ENCODE measurements at regions not wholly inside any gene's neighbourhood (a gene's known extent, or its start where the extent isn't known, plus 50 kb on each side); places are given as distances from the start of the nearest gene placed in this dataset.

DNA sequence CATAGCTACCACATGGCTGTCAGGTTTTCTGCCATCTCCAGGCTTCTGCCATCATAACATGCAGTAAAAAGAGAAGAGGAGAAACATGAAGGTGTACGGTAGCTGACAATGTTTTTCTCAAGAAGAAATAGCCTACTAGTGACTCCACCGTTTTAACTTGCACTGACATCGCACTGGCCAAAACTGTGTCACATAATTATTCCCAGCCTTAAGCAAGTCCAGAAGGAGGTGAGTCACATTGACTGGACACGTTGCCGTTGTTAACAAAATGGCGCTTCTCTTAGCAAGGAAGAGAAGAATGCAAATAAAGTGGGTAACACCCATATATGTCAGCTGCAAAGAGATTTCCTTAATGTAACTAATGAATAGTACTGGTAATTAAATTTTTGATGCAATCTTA, 810.4 kb upstream of the SLC10A2 start:
- no peak overlapping the region for H3K27ac ChIP-seq
- ATAC-seq (no peak), DNase-seq (no peak)
- TF ChIP-seq, protein P1, sequence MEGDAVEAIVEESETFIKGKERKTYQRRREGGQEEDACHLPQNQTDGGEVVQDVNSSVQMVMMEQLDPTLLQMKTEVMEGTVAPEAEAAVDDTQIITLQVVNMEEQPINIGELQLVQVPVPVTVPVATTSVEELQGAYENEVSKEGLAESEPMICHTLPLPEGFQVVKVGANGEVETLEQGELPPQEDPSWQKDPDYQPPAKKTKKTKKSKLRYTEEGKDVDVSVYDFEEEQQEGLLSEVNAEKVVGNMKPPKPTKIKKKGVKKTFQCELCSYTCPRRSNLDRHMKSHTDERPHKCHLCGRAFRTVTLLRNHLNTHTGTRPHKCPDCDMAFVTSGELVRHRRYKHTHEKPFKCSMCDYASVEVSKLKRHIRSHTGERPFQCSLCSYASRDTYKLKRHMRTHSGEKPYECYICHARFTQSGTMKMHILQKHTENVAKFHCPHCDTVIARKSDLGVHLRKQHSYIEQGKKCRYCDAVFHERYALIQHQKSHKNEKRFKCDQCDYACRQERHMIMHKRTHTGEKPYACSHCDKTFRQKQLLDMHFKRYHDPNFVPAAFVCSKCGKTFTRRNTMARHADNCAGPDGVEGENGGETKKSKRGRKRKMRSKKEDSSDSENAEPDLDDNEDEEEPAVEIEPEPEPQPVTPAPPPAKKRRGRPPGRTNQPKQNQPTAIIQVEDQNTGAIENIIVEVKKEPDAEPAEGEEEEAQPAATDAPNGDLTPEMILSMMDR (IDR thresholded peaks at IDR 0.05), result no peak
- H3K4me3 ChIP-seq, result no peak overlapping the region
- intact Hi-C loops (cut with DNase I), result no loop called here
- H3K9me3 ChIP-seq, result no peaks in the 10 kb centered on the region
- H3K27me3 ChIP-seq (ENCODE audit: low read depth), result no peaks in the 10 kb centered on the region
- H3K36me3 ChIP-seq, result no peaks in the 10 kb centered on the region
- H3K4me1 ChIP-seq, result no peaks in the 10 kb centered on the region

DNA sequence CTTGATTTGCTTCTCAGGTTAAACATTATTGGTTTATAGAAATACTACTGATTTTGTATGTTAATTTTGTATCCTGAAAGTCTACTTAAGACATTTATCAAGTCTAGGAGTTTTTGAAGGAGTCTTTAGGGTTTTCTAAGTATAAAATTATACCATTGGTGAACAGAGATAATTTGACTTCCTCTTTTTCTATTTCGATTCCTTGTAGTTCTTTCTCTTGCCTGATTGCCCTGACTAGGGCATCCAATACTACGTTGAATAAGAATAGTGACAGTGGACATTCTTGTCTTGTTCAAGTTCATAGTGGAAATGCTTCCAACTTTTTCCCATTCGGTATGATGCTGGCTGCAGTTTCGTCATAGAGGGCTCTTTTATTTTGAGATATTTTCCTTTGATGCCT, 807.5 kb upstream of the SLC10A2 start:
- no peaks in the 10 kb centered on the region for H3K36me3 ChIP-seq
- intact Hi-C loops (cut with DNase I), result no loop called here
- ATAC-seq, result no peak

DNA sequence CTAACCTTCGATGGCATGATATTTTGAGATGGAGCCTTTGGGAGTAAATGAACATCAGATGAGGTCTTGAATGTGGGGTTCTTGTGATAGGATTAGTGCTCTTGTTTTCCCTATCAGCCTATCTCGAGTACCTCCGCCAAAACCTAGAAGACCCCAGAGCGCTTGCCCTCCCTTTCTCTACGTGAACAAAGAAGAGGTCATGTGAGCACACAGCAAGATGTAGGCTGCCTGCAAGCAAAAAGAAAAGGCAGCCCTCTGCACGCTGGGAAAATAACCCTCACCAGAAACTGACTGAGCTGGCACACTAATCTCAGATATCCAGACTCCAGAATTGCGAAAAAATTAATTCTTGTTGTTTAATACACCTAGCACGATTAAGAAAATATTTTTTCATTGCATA, 799.8 kb upstream of the SLC10A2 start:
- no peak for ATAC-seq

More for the DNA sequence above, 807.5 kb upstream of the SLC10A2 start:
- Histone ChIP-seq H3K27me3 (ENCODE audit: low read depth) (no peaks in the 10 kb centered on the region), H3K4me3 (no peak overlapping the region), H3K4me1 (no peaks in the 10 kb centered on the region), H3K27ac (no peak overlapping the region), H3K9me3 (no peaks in the 10 kb centered on the region)
- no peak for DNase-seq
- TF ChIP-seq, protein P1 (IDR thresholded peaks at IDR 0.05), result no peak

DNA sequence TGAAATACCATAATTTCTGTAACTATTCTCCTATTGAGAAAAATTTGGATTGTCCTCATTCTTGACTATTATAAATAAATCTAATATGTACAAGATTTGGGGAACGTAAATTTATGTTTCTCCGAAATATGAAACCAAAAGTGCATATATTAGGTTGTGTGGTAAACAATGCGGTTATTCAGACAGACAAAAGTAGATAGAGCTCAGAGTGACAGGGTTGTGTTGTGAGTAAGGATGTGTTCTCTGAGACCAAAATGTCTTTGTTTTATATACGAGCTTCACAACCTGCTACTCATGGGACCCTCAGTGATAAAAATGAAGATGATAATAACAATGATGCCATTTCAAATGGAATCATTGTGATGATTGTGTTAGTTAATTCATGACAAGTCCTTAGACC, 796.3 kb upstream of the SLC10A2 start:
- intact Hi-C loops (cut with DNase I), result no loop called here
- Histone ChIP-seq H3K4me3 (no peak overlapping the region), H3K4me1 (no peaks in the 10 kb centered on the region), H3K27ac (no peak overlapping the region), H3K36me3 (no peaks in the 10 kb centered on the region), H3K27me3 (ENCODE audit: low read depth) (no peaks in the 10 kb centered on the region), H3K9me3 (no peaks in the 10 kb centered on the region)
- ATAC-seq (no peak), DNase-seq (no peak)
- TF ChIP-seq, protein P1 (IDR thresholded peaks at IDR 0.05), result no peak

More for the DNA sequence above, 799.8 kb upstream of the SLC10A2 start:
- TF ChIP-seq, protein P1 (IDR thresholded peaks at IDR 0.05), result no peak
- Histone ChIP-seq H3K4me1 (no peaks in the 10 kb centered on the region), H3K27me3 (ENCODE audit: low read depth) (no peaks in the 10 kb centered on the region), H3K9me3 (no peaks in the 10 kb centered on the region), H3K36me3 (no peaks in the 10 kb centered on the region), H3K4me3 (no peak overlapping the region), H3K27ac (no peak overlapping the region)
- no peak for DNase-seq
- intact Hi-C loops (cut with DNase I), result no loop called here

DNA sequence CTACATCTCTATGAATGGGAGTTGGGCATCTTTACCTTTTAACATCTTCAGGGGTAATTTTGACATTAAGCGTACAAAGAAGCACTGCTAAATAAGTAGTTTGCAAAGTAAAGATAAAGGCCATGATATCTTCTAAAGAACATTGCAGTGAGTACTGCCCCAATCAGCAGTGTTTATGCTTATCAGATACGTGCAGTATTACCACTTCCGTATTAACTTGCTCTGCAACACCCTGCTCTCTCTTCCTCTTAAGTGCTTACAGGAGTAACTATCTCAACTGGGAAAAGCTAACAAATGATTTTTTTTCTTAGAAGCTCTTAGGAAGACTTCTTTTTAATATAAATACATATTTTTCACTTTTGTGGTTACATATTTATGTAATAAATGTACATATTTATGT, 793.7 kb upstream of the SLC10A2 start:
- no peak overlapping the region for H3K27ac ChIP-seq
- intact Hi-C loops (cut with DNase I), result no loop called here
- ATAC-seq (no peak), DNase-seq (no peak)
- TF ChIP-seq, protein P1 (IDR thresholded peaks at IDR 0.05), result no peak
- no peaks in the 10 kb centered on the region for H3K27me3 ChIP-seq (ENCODE audit: low read depth)
- no peaks in the 10 kb centered on the region for H3K36me3 ChIP-seq
- H3K9me3 ChIP-seq, result no peaks in the 10 kb centered on the region
- H3K4me1 ChIP-seq, result no peaks in the 10 kb centered on the region
- H3K4me3 ChIP-seq, result no peak overlapping the region

DNA sequence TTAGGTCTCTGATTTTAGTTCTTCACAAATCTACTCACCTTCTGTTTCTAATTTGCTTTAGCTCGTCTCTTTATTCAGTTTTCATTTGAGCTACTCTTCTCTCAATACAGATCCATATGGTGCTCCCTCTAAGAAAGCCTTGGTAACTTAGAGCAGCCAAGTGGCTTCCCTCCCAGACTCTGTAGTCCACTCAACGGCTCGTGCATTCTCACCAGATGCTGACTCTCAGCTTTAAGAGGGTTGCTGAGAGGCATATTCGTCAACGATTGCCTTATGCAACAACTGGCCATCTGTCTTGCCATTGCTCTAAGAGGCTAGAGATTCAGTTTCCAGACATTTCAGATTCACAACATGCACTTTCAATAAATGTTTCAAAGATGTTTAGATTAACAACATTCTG, 785.8 kb upstream of the SLC10A2 start:
- no peaks in the 10 kb centered on the region for H3K4me1 ChIP-seq
- no peak overlapping the region for H3K4me3 ChIP-seq
- H3K27ac ChIP-seq, result no peak overlapping the region
- no peaks in the 10 kb centered on the region for H3K27me3 ChIP-seq (ENCODE audit: low read depth)
- DNase-seq, result no peak
- intact Hi-C loops (cut with DNase I), result no loop called here
- no peaks in the 10 kb centered on the region for H3K36me3 ChIP-seq
- TF ChIP-seq, protein P1 (IDR thresholded peaks at IDR 0.05), result no peak
- ATAC-seq, result no peak
- H3K9me3 ChIP-seq, result no peaks in the 10 kb centered on the region
